Dermis microvascular lymphatic vessel endothelial cell (primary cell): ENCODE measurements at regions not wholly inside any gene's neighbourhood (a gene's known extent, or its start where the extent isn't known, plus 50 kb on each side); places are given as distances from the start of the nearest gene placed in this dataset.
"Not testable (repeated sequence)": the region's sequence is repeated elsewhere in the genome, so short reads cannot be mapped to it uniquely, and the experiment has no call there.

Experiments used
- DNase-seq, 2 donors: peaks; one replicate each; pipeline versions ENCODE4 v3.0.0 to v3.0.0-alpha.2; 2010; ENCODE audit warnings: low read depth in 2 of 2

DNA sequence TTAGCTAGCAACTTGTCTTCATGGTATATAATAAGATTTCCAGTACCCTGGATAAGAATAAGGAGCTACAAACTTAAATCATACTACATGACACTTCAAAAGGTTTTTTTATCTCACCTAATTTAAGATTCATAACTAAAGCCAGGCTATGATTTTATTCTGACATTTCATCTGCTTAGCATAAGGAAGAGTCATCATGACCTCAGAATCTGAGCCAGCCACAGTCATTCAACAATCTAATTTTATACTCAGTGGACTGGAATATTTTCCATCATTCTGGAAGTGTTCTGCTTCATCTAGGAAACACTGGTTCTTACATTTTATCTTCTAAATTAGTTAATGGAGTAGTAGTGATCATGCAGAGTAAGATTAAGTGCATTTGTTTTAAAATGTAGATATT, 102.1 kb upstream of the KCND2 start:
- no peak for DNase-seq

GRCh38 chr7:120171406-120171805, 101.6 kb upstream of the KCND2 start:
- DNase-seq = no peak

DNA sequence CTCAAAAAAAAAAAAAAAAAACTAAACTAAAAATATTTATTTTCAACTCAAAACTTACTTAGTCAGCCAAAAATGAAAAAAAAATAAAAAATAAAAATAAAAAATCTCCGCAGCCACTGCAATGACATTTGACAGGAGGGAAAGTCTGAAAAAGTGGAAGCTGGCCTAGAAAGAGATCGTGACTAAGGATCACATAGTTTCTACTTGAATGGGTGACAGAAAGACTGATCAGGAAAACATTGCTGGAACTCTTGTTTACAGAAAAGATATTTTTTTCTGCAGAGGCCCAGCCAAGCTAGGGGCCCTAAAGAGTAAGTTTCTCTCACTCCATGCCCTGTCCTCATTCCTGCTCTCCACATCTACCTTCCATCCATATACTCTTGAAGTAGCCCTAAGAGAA, 92.8 kb upstream of the KCND2 start:
- DNase-seq = no peak

DNA sequence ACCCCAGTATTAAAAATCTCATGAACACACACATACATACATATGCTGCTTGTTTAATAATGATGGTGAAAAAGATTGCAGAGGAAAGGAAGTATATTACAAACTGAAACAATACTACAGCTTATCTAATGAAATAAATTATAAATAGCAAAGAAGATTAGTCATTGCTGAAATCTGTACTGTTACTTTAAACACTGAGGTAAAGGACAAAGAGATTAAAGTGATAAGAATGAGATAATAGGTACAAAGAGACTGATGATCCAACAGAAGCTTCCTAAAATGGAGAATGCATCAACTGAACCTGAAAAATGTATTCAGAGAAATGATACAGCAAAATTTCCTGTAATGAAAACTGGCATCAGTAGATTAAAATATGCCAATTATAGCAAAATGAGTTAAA, 91.5 kb upstream of the KCND2 start:
- DNase-seq = no peak

GRCh38 chr7:120184866-120185265, 88.1 kb upstream of the KCND2 start:
- no peak for DNase-seq

DNA sequence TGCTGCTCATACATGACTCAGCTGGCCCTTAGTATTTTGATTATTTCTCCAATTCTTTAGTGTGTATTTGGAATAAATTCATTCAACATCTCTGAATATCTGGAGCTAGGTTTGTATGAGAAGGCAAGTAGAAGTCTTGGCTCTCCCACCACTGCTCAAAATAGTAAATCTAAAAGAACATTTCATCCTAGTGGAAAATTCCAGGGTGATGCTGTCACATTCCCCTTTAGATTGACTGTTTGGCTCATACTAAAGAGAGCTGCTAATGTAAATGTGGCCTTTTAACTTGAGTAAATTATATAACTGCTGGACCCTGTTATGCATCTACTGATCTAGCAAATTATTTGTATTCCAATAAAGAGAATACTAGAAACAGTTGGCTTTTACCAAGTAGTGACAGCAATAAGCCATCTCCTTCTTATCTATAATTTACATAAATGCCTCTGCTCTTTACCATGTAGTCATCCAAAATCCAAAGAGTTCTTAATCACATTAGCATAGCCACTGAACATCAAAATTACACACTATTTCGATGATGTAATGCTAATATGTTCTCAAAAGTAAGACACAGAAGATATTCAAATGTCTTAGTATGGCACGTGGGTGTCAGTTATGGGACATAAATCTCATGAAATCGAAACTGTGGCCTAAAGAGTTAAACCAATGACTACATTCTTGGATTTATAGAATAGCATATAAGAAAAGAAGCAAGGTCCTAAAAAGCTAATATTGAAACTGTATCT, 86.9 kb upstream of the KCND2 start:
- no peak for DNase-seq

GRCh38 chr7:120186688-120187087, 86.3 kb upstream of the KCND2 start:
- no peak for DNase-seq

DNA sequence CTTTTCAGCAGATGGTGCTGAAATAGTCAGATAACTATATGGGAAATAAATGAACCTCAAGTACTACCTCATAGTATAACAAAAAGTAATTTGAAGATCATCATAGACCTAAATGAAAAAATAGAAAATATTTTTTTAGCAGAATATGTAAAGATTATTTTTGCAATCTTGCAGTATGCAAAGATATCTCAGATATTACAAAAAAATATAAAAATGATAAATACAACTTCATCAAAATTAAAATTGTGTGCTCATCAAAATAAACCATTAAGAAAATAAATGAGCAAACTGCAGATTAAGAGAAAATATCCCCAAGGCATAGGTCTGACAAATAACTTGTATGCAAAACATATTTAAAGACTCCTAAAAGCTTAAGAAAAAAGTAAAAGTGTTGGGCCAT, 83.4 kb upstream of the KCND2 start:
- DNase-seq = no peak

GRCh38 chr7:120190109-120190508, 82.9 kb upstream of the KCND2 start:
- no peak for DNase-seq

DNA sequence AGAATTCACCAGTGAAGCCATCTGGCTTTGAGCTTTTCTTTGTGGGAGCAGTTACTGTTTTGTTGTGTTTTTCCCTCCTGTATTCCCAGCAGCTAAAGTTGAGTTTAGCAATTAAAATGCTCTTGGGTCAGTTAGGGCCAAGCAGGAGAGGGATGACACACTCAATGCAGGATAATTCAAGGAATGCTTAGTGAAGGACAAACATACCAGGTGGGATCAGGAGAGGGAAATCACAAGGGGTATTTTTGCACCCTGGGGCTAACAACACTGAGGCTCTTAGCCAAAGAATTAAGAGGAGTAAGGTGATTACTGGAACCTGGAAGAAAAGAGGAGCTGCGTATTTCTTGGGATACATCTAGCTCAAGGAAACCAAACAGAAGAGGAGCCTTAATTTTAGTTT, 82.4 kb upstream of the KCND2 start:
- no peak for DNase-seq

- not testable (repeated sequence) for DNase-seq
Observed at GRCh38 chr7:120191423-120191822, 81.6 kb upstream of the KCND2 start.

DNA sequence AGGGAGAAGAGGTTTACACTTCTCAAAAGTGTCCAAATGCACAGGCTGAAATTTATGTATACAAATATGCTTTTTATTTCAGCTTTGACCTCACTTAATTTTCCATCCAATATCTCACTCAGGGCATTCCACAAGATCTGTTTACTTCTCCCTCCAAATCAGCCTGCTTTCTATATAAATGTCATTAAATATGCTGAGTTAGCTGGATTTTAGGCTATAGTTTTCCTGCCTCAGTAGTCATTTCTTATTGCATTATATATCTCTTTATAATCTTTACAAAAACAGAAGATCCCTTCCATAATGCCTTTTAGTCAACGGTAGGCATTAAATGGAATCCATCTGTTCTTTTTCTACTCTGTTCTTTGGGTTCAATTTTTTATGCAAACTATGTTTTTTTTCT, 71.7 kb upstream of the KCND2 start:
- DNase-seq = no peak

GRCh38 chr7:120205101-120205500, 67.9 kb upstream of the KCND2 start:
- DNase-seq = no peak

- no peak for DNase-seq
Observed at GRCh38 chr7:120207037-120207436, 65.9 kb upstream of the KCND2 start.

- DNase-seq = no peak
Observed at GRCh38 chr7:120215654-120216053, 57.3 kb upstream of the KCND2 start.

DNA sequence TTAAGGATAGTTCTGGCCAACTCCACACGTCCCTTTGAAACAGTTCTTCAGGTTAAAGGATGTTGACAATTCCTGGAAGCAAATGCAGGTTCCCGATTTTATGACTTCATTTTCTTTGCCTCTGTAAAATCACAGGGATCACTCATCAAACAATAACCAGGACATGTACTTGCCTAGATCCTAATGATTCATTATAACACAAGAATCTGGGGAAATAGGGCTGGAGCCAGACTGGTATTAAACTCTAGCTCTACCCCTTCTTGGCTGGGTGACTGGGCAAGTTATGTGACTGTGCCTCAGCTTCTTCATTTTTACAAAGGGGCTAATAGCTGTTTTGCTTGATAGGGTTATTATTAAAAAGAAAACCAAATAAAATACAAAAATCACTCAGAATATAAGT, 56.0 kb upstream of the KCND2 start:
- no peak for DNase-seq

- DNase-seq = no peak
Observed at GRCh38 chr7:120218712-120219111, 54.3 kb upstream of the KCND2 start.

DNA sequence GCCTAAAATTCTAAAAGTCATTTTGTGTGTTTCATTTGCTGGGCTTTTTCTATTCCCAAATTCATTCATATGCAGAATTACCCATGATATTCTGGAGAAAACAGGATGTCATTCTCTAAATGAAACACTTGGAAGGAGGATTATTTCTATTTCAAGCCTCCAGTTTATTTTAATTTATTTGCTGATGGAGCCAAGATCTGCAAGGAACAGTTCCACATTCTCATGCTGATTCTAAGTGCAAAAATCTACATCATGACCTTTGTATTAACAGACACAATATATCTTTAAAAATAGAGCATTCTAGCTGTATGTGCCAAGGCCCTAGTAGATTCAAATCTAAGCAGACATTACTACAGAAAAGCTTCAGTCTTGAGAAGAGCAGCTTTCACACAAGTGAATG, 51.3 kb upstream of the KCND2 start:
- DNase-seq = no peak
